ENCODE measurements at regions not wholly inside any gene's neighbourhood (a gene's known extent, or its start where the extent isn't known, plus 50 kb on each side); places are given as distances from the start of the nearest gene placed in this dataset.
"Not testable (repeated sequence)": the region's sequence is repeated elsewhere in the genome, so short reads cannot be mapped to it uniquely, and the experiment has no call there.

DNA sequence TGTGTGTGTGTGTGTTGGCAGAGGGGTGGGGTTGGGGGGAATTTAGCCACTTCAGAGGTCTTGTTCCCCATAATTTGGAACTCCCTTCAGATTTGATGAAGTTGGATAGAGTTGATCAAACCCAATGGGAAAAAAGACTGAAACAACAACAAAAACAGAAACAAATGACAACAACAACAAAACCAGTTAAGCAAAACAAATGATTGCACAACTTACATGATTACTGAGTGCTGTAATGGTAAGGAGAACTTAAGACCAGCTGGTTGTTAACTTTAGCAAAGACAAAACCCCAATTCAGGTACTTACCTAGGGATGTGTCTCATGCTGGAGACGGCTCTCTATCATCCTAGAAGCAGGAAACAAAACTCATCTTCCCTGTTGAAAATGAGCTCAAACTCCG, 107.8 kb upstream of the DDHD1 start:
- no peaks in the 10 kb centered on the region for H3K9me3 ChIP-seq
- H3K27ac ChIP-seq: no peak overlapping the region
- H3K36me3 ChIP-seq: no peaks in the 10 kb centered on the region
- intact Hi-C loops (cut with DNase I): no loop called here
- H3K4me3 ChIP-seq: no peak overlapping the region
- no peak for DNase-seq
- no peak overlapping the region for H3K9ac ChIP-seq (ENCODE audit: low read depth in 2 of 2, low read length in 2 of 2)
- no peaks in the 10 kb centered on the region for H3K4me1 ChIP-seq
- TF ChIP-seq, protein P1, sequence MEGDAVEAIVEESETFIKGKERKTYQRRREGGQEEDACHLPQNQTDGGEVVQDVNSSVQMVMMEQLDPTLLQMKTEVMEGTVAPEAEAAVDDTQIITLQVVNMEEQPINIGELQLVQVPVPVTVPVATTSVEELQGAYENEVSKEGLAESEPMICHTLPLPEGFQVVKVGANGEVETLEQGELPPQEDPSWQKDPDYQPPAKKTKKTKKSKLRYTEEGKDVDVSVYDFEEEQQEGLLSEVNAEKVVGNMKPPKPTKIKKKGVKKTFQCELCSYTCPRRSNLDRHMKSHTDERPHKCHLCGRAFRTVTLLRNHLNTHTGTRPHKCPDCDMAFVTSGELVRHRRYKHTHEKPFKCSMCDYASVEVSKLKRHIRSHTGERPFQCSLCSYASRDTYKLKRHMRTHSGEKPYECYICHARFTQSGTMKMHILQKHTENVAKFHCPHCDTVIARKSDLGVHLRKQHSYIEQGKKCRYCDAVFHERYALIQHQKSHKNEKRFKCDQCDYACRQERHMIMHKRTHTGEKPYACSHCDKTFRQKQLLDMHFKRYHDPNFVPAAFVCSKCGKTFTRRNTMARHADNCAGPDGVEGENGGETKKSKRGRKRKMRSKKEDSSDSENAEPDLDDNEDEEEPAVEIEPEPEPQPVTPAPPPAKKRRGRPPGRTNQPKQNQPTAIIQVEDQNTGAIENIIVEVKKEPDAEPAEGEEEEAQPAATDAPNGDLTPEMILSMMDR (IDR thresholded peaks at IDR 0.05): no peak
- no peaks in the 10 kb centered on the region for H3K27me3 ChIP-seq

GRCh38 chr14:53260286-53260685, 107.2 kb upstream of the DDHD1 start:
- intact Hi-C loops (cut with DNase I): no loop called here
- no peak overlapping the region for H3K27ac ChIP-seq
- TF ChIP-seq, protein P1 (IDR thresholded peaks at IDR 0.05): no peak
- H3K9me3 ChIP-seq: no peaks in the 10 kb centered on the region
- H3K4me1 ChIP-seq: no peaks in the 10 kb centered on the region
- no peaks in the 10 kb centered on the region for H3K27me3 ChIP-seq
- no peak overlapping the region for H3K4me3 ChIP-seq
- no peaks in the 10 kb centered on the region for H3K36me3 ChIP-seq
- H3K9ac ChIP-seq (ENCODE audit: low read depth in 2 of 2, low read length in 2 of 2): no peak overlapping the region
- DNase-seq: no peak

DNA sequence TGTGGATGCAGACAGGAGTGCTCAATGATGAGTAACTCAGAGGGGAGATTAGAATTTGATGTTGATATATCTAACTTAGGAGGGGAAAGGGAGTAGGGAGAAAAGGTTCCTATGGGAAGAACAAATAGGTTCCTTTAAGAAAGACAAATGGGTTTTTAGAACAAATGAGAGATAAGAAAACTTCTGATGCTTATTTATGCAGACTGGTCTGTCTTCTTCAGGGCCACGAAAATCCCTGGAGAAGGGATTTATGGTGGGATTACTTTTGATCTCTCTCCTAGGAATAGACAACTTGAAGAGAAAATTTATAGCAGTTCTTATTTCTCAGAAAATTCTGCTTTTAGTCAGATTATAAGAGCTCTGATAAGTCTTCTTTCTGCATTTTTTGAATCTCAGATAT, 99.0 kb upstream of the DDHD1 start:
- TF ChIP-seq, protein P1 (IDR thresholded peaks at IDR 0.05): no peak
- no peaks in the 10 kb centered on the region for H3K9me3 ChIP-seq
- no peak overlapping the region for H3K9ac ChIP-seq (ENCODE audit: low read depth in 2 of 2, low read length in 2 of 2)
- no peak for DNase-seq
- no peaks in the 10 kb centered on the region for H3K27me3 ChIP-seq
- no peaks in the 10 kb centered on the region for H3K36me3 ChIP-seq
- H3K4me3 ChIP-seq: no peak overlapping the region
- no peaks in the 10 kb centered on the region for H3K4me1 ChIP-seq
- H3K27ac ChIP-seq: no peak overlapping the region
- intact Hi-C loops (cut with DNase I): no loop called here

GRCh38 chr14:53249059-53249458, 95.9 kb upstream of the DDHD1 start:
- Histone ChIP-seq H3K36me3 (no peaks in the 10 kb centered on the region), H3K27ac (no peak overlapping the region), H3K27me3 (no peaks in the 10 kb centered on the region), H3K9ac (ENCODE audit: low read depth in 2 of 2, low read length in 2 of 2) (no peak overlapping the region), H3K4me3 (no peak overlapping the region), H3K4me1 (no peaks in the 10 kb centered on the region), H3K9me3 (no peaks in the 10 kb centered on the region)
- DNase-seq: no peak
- intact Hi-C loops (cut with DNase I): no loop called here
- TF ChIP-seq, protein P1 (IDR thresholded peaks at IDR 0.05): no peak

DNA sequence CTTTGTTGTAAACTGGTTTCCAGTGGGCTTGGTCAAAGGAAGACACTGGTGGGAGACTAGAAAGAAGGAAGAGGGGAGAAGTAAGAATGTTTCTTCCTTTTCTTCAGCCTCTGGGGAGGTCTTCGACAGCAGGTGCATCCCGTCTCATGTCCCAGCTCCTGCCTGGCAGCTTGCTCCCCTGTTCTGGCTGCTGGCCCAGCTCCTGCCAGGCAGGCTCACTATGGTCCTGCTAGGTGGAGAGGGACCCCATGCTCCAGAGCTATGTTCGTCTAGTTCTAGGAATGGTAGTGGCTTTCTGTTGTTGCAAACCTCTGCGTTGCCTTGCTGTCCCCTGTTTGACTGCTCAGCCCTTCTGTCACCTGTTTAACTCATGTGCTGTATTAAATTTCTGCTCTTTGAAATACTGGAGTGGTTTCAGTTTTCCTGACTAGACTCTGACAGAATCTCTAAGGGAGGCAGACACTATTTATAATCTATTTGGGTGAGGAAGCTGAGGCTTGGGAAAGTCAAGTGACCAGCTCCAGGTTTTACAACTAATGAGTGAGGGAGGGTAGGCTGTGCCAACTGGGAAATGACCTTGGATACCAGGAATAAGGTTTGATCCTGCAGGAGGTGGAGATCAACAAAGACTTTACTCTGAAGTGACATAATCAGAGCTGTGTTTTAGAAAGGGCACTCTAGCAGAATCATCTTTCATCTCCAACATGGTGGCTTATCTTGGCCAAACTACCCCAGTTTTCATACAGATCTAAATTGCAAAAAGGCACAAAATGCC, 94.7 kb upstream of the DDHD1 start:
- DNase-seq: no peak
- no peaks in the 10 kb centered on the region for H3K27me3 ChIP-seq
- no peak overlapping the region for H3K4me3 ChIP-seq
- no peak overlapping the region for H3K27ac ChIP-seq
- intact Hi-C loops (cut with DNase I): no loop called here
- H3K9me3 ChIP-seq: no peaks in the 10 kb centered on the region
- H3K9ac ChIP-seq (ENCODE audit: low read depth in 2 of 2, low read length in 2 of 2): no peak overlapping the region
- H3K4me1 ChIP-seq: no peaks in the 10 kb centered on the region
- H3K36me3 ChIP-seq: no peaks in the 10 kb centered on the region
- TF ChIP-seq, protein P1 (IDR thresholded peaks at IDR 0.05): no peak

DNA sequence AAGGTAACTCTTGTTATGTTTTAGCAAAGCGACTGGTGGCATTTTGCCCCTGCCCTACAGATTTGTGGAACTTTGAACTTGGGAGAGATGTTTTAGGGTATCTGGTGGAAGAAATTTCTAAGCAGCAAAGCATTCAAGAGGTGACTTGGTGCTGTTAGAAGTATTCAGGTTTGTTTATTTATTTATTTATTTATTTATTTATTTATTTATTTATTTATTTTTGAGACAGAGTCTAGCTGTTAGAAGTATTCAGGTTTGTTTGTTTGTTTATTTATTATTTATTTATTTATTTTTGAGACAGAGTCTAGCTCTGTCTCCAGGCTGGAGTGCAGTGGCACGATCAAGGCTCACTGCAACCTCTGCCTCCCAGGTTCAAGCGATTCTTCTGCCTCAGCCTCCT, 89.8 kb upstream of the DDHD1 start:
- H3K4me1 ChIP-seq; H3K36me3 ChIP-seq; H3K27me3 ChIP-seq; DNase-seq; H3K9ac ChIP-seq (ENCODE audit: low read depth in 2 of 2, low read length in 2 of 2); intact Hi-C loops (cut with DNase I); H3K27ac ChIP-seq; H3K4me3 ChIP-seq; H3K9me3 ChIP-seq: not testable (repeated sequence)

Data from colonic mucosa (tissue), 4 donors.